ENCODE measurements at regions not wholly inside any gene's neighbourhood (a gene's known extent, or its start where the extent isn't known, plus 50 kb on each side); places are given as distances from the start of the nearest gene placed in this dataset.

DNA sequence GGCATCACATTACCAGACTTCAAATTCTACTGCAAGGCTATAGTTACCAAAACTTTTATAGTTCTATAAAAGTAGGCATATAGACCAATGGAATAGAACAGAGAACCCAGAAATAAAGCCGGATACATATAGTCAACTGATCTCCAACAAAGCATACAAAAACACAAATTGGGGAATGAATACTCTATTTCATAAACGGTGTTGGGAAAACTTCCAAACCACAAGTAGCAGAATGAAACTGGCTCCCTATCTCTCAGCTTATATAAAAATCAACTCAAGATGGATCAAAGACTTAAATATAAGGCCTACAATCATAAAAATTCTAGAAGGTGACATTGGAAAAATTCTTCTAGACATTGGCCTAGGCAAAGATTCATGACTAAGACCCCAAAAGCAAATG, 187.9 kb upstream of the PLXNC1 start:
- intact Hi-C loops (cut with DNase I, micrococcal nuclease): no loop called here
- Mint-ChIP-seq H3K27ac (no peak overlapping the region), H3K9me3 (peaks cover 9% of the 10 kb centered on the region), H3K27me3 (no peaks in the 10 kb centered on the region), H3K4me1 (ENCODE audit: low read depth) (no peaks in the 10 kb centered on the region), H3K36me3 (ENCODE audit: low read depth) (no peaks in the 10 kb centered on the region), H3K4me3 (no peak overlapping the region)
- ChIA-PET CTCF (no interaction called here), POLR2A (no interaction called here)
- Histone ChIP-seq H3K9me3 (ENCODE audit: control insufficient read depth in 1 of 2, insufficient read depth in 1 of 2, low read length in 2 of 2) (no peaks in the 10 kb centered on the region), H3K27ac (ENCODE audit: low read depth in 1 of 2, low read length in 2 of 2) (no peak overlapping the region), H3K4me1 (ENCODE audit: insufficient read depth, low read length) (no peaks in the 10 kb centered on the region), H3K36me3 (ENCODE audit: insufficient read depth, low read length) (no peaks in the 10 kb centered on the region), H3K27me3 (ENCODE audit: control insufficient read depth in 1 of 2, insufficient read depth in 2 of 2, low read length in 2 of 2) (no peaks in the 10 kb centered on the region), H3K4me3 (ENCODE audit: low read length) (no peak overlapping the region)
- DNase-seq (no peak), ATAC-seq (ENCODE audit: poor library complexity) (no peak)
- TF ChIP-seq, protein P1, sequence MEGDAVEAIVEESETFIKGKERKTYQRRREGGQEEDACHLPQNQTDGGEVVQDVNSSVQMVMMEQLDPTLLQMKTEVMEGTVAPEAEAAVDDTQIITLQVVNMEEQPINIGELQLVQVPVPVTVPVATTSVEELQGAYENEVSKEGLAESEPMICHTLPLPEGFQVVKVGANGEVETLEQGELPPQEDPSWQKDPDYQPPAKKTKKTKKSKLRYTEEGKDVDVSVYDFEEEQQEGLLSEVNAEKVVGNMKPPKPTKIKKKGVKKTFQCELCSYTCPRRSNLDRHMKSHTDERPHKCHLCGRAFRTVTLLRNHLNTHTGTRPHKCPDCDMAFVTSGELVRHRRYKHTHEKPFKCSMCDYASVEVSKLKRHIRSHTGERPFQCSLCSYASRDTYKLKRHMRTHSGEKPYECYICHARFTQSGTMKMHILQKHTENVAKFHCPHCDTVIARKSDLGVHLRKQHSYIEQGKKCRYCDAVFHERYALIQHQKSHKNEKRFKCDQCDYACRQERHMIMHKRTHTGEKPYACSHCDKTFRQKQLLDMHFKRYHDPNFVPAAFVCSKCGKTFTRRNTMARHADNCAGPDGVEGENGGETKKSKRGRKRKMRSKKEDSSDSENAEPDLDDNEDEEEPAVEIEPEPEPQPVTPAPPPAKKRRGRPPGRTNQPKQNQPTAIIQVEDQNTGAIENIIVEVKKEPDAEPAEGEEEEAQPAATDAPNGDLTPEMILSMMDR (IDR thresholded peaks at IDR 0.05): no peak

DNA sequence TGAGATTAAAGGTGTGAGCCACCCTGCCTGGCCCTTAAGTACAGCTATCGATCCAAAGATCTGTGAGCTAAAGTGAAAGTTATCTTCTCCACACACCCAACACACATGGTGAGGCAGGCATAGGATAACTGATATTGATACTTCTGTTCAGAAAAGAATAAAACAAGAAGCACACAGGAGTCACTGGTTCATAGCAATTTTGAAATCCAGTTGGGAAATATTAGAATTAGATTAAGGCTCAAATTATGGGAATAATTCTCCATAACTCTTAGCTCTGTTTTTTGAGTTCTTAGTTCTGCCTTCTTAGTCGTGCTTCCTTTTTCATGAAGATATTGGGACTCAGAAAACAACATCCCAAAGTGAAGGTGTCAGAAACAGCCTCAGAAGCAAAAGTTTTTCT, 186.0 kb upstream of the PLXNC1 start:
- no peaks in the 10 kb centered on the region for H3K27me3 ChIP-seq (ENCODE audit: control insufficient read depth in 1 of 2, insufficient read depth in 2 of 2, low read length in 2 of 2)
- no peak overlapping the region for H3K4me3 ChIP-seq (ENCODE audit: low read length)
- Mint-ChIP-seq H3K4me3 (no peak overlapping the region), H3K9me3 (peaks cover 2% of the 10 kb centered on the region), H3K27me3 (no peaks in the 10 kb centered on the region), H3K27ac (no peak overlapping the region), H3K4me1 (ENCODE audit: low read depth) (peaks cover 3% of the 10 kb centered on the region), H3K36me3 (ENCODE audit: low read depth) (no peaks in the 10 kb centered on the region)
- H3K27ac ChIP-seq (ENCODE audit: low read depth in 1 of 2, low read length in 2 of 2): no peak overlapping the region
- ChIA-PET POLR2A (no interaction called here), CTCF (interaction anchor here (0.6 kb wide), 1 partner anchor 8 kb away, joined by 4 read pairs; no protein-coding TSS in a partner anchor)
- TF ChIP-seq, protein P1 (IDR thresholded peaks at IDR 0.05): no peak
- no peaks in the 10 kb centered on the region for H3K4me1 ChIP-seq (ENCODE audit: insufficient read depth, low read length)
- intact Hi-C loops (cut with DNase I, micrococcal nuclease): no loop called here
- no peaks in the 10 kb centered on the region for H3K36me3 ChIP-seq (ENCODE audit: insufficient read depth, low read length)
- ATAC-seq (ENCODE audit: poor library complexity) (no peak), DNase-seq (no peak)
- H3K9me3 ChIP-seq (ENCODE audit: control insufficient read depth in 1 of 2, insufficient read depth in 1 of 2, low read length in 2 of 2): no peaks in the 10 kb centered on the region

DNA sequence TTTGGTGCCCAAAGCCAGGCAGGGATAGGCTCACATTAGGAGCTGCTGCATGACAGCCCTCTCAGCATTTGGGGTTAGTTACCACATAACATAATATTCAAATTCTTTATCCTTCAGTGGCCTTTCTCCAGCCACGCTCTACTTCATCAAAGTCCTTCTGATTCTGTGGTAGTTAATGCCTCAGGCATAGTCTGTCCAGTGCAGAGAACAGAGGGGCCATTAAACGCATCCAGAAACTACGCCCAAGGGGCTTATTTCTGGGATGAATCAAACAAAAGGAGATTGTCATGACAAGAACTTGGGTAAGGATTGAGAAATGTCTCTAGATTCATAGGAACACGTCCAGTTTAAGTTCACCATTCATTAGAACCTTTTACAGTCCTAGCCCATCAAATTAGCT, 183.4 kb upstream of the PLXNC1 start:
- Mint-ChIP-seq H3K27me3 (no peaks in the 10 kb centered on the region), H3K4me3 (no peak overlapping the region), H3K4me1 (ENCODE audit: low read depth) (peaks cover 10% of the 10 kb centered on the region), H3K9me3 (no peaks in the 10 kb centered on the region), H3K36me3 (ENCODE audit: low read depth) (no peaks in the 10 kb centered on the region), H3K27ac (no peak overlapping the region)
- intact Hi-C loops (cut with DNase I, micrococcal nuclease): no loop called here
- TF ChIP-seq, protein P1 (IDR thresholded peaks at IDR 0.05): no peak
- no peaks in the 10 kb centered on the region for H3K9me3 ChIP-seq (ENCODE audit: control insufficient read depth in 1 of 2, insufficient read depth in 1 of 2, low read length in 2 of 2)
- ATAC-seq (ENCODE audit: poor library complexity): no peak
- ChIA-PET CTCF (no interaction called here), POLR2A (no interaction called here)
- no peaks in the 10 kb centered on the region for H3K4me1 ChIP-seq (ENCODE audit: insufficient read depth, low read length)
- DNase-seq: no peak
- H3K27me3 ChIP-seq (ENCODE audit: control insufficient read depth in 1 of 2, insufficient read depth in 2 of 2, low read length in 2 of 2): no peaks in the 10 kb centered on the region
- H3K4me3 ChIP-seq (ENCODE audit: low read length): no peak overlapping the region
- H3K27ac ChIP-seq (ENCODE audit: low read depth in 1 of 2, low read length in 2 of 2): no peak overlapping the region
- no peaks in the 10 kb centered on the region for H3K36me3 ChIP-seq (ENCODE audit: insufficient read depth, low read length)

All from CD4-positive, alpha-beta T cell (primary cell).